HG03575 (cell line): ENCODE measurements at regions not wholly inside any gene's neighbourhood (a gene's known extent, or its start where the extent isn't known, plus 50 kb on each side); places are given as distances from the start of the nearest gene placed in this dataset.
"Not testable (repeated sequence)": the region's sequence is repeated elsewhere in the genome, so short reads cannot be mapped to it uniquely, and the experiment has no call there.

ENCODE experiments used
- ATAC-seq: cut with Tn5 transposase; IDR thresholded peaks from one replicate; pipeline ENCODE4 v1.9.1; 2021; ENCODE audit not compliant: unreplicated experiment, insufficient number of reproducible peaks, low FRiP score; ENCODE audit errors: extremely low read depth

DNA sequence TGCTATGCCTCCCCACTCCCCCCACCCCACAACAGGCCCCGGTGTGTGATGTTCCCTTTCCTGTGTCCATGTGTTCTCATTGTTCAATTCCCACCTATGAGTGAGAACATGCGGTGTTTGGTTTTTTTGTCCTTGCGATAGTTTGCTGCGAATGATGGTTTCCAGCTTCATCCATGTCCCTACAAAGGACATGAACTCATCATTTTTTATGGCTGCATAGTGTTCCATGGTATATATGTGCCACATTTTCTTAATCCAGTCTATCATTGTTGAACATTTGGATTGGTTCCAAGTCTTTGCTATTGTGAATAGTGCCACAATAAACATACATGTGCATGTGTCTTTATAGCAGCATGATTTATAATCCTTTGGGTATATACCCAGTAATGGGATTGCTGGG lies 55.3 kb upstream of the GARIN1A start:
- ATAC-seq: not testable (repeated sequence)
